ENCODE measurements at regions not wholly inside any gene's neighbourhood (a gene's known extent, or its start where the extent isn't known, plus 50 kb on each side); places are given as distances from the start of the nearest gene placed in this dataset.

GRCh38 chr5:106737111-106737510 is 933.6 kb downstream of the EFNA5 start:
- no peak for TF ChIP-seq FOXA1 (IDR thresholded peaks at IDR 0.05)
- TF ChIP-seq ZNF384 (IDR thresholded peaks at IDR 0.05), result no peak
- TF ChIP-seq ELF4 (IDR thresholded peaks at IDR 0.05), result no peak
- TF ChIP-seq CTBP1 (IDR thresholded peaks at IDR 0.05; ENCODE audit: borderline replicate concordance), result no peak
- TF ChIP-seq L3MBTL2 (conservative IDR thresholded peaks at IDR 0.05), result no peak
- no peak for TF ChIP-seq BHLHE40 (IDR thresholded peaks at IDR 0.05; ENCODE audit: borderline replicate concordance)
- no peak for TF ChIP-seq SP1 (IDR thresholded peaks at IDR 0.05)
- TF ChIP-seq, protein P1, sequence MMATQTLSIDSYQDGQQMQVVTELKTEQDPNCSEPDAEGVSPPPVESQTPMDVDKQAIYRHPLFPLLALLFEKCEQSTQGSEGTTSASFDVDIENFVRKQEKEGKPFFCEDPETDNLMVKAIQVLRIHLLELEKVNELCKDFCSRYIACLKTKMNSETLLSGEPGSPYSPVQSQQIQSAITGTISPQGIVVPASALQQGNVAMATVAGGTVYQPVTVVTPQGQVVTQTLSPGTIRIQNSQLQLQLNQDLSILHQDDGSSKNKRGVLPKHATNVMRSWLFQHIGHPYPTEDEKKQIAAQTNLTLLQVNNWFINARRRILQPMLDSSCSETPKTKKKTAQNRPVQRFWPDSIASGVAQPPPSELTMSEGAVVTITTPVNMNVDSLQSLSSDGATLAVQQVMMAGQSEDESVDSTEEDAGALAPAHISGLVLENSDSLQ (IDR thresholded peaks at IDR 0.05), result no peak
- TF ChIP-seq SUZ12 (IDR thresholded peaks at IDR 0.05), result no peak
- no peak for TF ChIP-seq LEF1 (IDR thresholded peaks at IDR 0.05; ENCODE audit: borderline replicate concordance)
- DNase-seq (ENCODE audit: extremely low spot score), result no peak
- ChIA-PET CTCF (no interaction called here), POLR2A (no interaction called here)

- ChIA-PET POLR2A (no interaction called here), CTCF (no interaction called here)
- TF ChIP-seq LEF1 (IDR thresholded peaks at IDR 0.05; ENCODE audit: borderline replicate concordance) (no peak), SP1 (IDR thresholded peaks at IDR 0.05) (no peak), ARNT (IDR thresholded peaks at IDR 0.05) (no peak), BHLHE40 (IDR thresholded peaks at IDR 0.05; ENCODE audit: borderline replicate concordance) (no peak)
- no peak for DNase-seq (ENCODE audit: extremely low spot score)
Observed at GRCh38 chr5:106732624-106733023, 938.1 kb downstream of the EFNA5 start.

DNA sequence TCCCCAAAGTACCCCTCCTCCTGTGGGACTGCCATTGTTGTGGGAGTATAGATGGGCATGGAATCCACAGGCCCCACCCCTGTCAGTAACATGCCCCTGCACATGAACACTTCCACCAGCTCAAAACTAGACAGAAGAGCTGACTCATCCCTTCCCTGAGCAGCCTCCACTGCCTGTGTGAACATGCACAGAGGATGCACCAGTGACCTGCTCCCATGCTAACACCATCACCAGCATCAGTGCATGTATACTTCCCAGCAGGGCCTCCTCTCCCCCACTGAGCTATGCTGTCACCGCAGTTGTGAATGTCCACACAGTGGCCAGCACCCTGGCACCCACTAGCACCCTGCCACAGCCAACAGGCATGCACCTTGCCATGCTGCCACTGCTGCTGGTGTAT is 939.8 kb downstream of the EFNA5 start:
- no peak for DNase-seq (ENCODE audit: extremely low spot score)
- TF ChIP-seq FOXA1 (IDR thresholded peaks at IDR 0.05) (no peak), HDGF (IDR thresholded peaks at IDR 0.05; ENCODE audit: borderline replicate concordance) (no peak), FOXK2 (IDR thresholded peaks at IDR 0.05) (no peak), NFRKB (IDR thresholded peaks at IDR 0.05) (no peak), SP1 (IDR thresholded peaks at IDR 0.05) (no peak), LEF1 (IDR thresholded peaks at IDR 0.05; ENCODE audit: borderline replicate concordance) (no peak), SUZ12 (IDR thresholded peaks at IDR 0.05) (no peak), ELF4 (IDR thresholded peaks at IDR 0.05) (no peak), ARNT (IDR thresholded peaks at IDR 0.05) (no peak), TARDBP (IDR thresholded peaks at IDR 0.05) (no peak), BHLHE40 (IDR thresholded peaks at IDR 0.05; ENCODE audit: borderline replicate concordance) (no peak), FOXM1 (IDR thresholded peaks at IDR 0.05; ENCODE audit: borderline replicate concordance) (no peak), L3MBTL2 (conservative IDR thresholded peaks at IDR 0.05) (no peak), ZNF384 (IDR thresholded peaks at IDR 0.05) (no peak)
- TF ChIP-seq, protein P1 (IDR thresholded peaks at IDR 0.05), result no peak
- ChIA-PET CTCF (no interaction called here), POLR2A (no interaction called here)

GRCh38 chr5:106730506-106730905 is 940.2 kb downstream of the EFNA5 start:
- POLR2A ChIA-PET, result no interaction called here
- DNase-seq (ENCODE audit: extremely low spot score), result no peak
- TF ChIP-seq ELF4 (IDR thresholded peaks at IDR 0.05), result no peak
- TF ChIP-seq FOXA1 (IDR thresholded peaks at IDR 0.05), result no peak
- TF ChIP-seq ARNT (IDR thresholded peaks at IDR 0.05), result no peak
- no peak for TF ChIP-seq LEF1 (IDR thresholded peaks at IDR 0.05; ENCODE audit: borderline replicate concordance)
- TF ChIP-seq TARDBP (IDR thresholded peaks at IDR 0.05), result no peak
- no peak for TF ChIP-seq SP1 (IDR thresholded peaks at IDR 0.05)
- no peak for TF ChIP-seq BHLHE40 (IDR thresholded peaks at IDR 0.05; ENCODE audit: borderline replicate concordance)
- no peak for TF ChIP-seq L3MBTL2 (conservative IDR thresholded peaks at IDR 0.05)
- TF ChIP-seq FOXK2 (IDR thresholded peaks at IDR 0.05), result no peak
- TF ChIP-seq HDGF (IDR thresholded peaks at IDR 0.05; ENCODE audit: borderline replicate concordance), result no peak
- TF ChIP-seq FOXM1 (IDR thresholded peaks at IDR 0.05; ENCODE audit: borderline replicate concordance), result no peak
- no peak for TF ChIP-seq SUZ12 (IDR thresholded peaks at IDR 0.05)
- TF ChIP-seq CTBP1 (IDR thresholded peaks at IDR 0.05; ENCODE audit: borderline replicate concordance), result no peak
- TF ChIP-seq NFRKB (IDR thresholded peaks at IDR 0.05), result no peak
- TF ChIP-seq ZNF384 (IDR thresholded peaks at IDR 0.05), result no peak
- TF ChIP-seq, protein P1 (IDR thresholded peaks at IDR 0.05), result no peak
- CTCF ChIA-PET, result no interaction called here

- POLR2A ChIA-PET, result no interaction called here
- CTCF ChIA-PET, result no interaction called here
- TF ChIP-seq BHLHE40 (IDR thresholded peaks at IDR 0.05; ENCODE audit: borderline replicate concordance) (no peak), ARNT (IDR thresholded peaks at IDR 0.05) (no peak), L3MBTL2 (conservative IDR thresholded peaks at IDR 0.05) (no peak), TARDBP (IDR thresholded peaks at IDR 0.05) (no peak), ZNF384 (IDR thresholded peaks at IDR 0.05) (no peak), ELF4 (IDR thresholded peaks at IDR 0.05) (no peak), FOXA1 (IDR thresholded peaks at IDR 0.05) (no peak), FOXK2 (IDR thresholded peaks at IDR 0.05) (no peak), FOXM1 (IDR thresholded peaks at IDR 0.05; ENCODE audit: borderline replicate concordance) (no peak), SUZ12 (IDR thresholded peaks at IDR 0.05) (no peak), HDGF (IDR thresholded peaks at IDR 0.05; ENCODE audit: borderline replicate concordance) (no peak), LEF1 (IDR thresholded peaks at IDR 0.05; ENCODE audit: borderline replicate concordance) (no peak), CTBP1 (IDR thresholded peaks at IDR 0.05; ENCODE audit: borderline replicate concordance) (no peak), NFRKB (IDR thresholded peaks at IDR 0.05) (no peak), SP1 (IDR thresholded peaks at IDR 0.05) (no peak)
- TF ChIP-seq, protein P1 (IDR thresholded peaks at IDR 0.05), result no peak
- no peak for DNase-seq (ENCODE audit: extremely low spot score)
Observed at GRCh38 chr5:106728208-106728607, 942.5 kb downstream of the EFNA5 start.

DNA sequence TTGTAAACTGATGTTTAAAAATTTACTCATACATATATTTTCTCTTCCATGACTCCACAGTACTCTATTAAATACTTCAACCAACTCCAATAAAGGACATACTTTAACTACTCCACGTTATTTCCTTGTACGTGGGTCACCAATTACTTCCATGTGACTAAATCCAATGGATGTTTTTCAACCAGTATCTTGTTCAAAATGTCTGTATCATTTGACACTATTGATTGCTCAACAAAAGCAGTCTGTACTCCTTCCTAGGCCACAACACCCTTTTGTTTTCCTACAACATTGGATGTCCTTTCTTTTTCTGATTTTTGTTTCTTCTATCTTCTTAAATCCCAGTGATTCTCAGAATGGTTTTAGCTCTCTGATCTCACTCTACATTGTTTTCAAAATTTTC is 943.7 kb downstream of the EFNA5 start:
- DNase-seq (ENCODE audit: extremely low spot score), result no peak
- no peak for TF ChIP-seq LEF1 (IDR thresholded peaks at IDR 0.05; ENCODE audit: borderline replicate concordance)
- TF ChIP-seq FOXM1 (IDR thresholded peaks at IDR 0.05; ENCODE audit: borderline replicate concordance), result no peak
- TF ChIP-seq, protein P1 (IDR thresholded peaks at IDR 0.05), result no peak
- TF ChIP-seq FOXA1 (IDR thresholded peaks at IDR 0.05), result no peak
- TF ChIP-seq TARDBP (IDR thresholded peaks at IDR 0.05), result no peak
- no peak for TF ChIP-seq HDGF (IDR thresholded peaks at IDR 0.05; ENCODE audit: borderline replicate concordance)
- TF ChIP-seq CTBP1 (IDR thresholded peaks at IDR 0.05; ENCODE audit: borderline replicate concordance), result no peak
- TF ChIP-seq NFRKB (IDR thresholded peaks at IDR 0.05), result no peak
- no peak for TF ChIP-seq ELF4 (IDR thresholded peaks at IDR 0.05)
- no peak for TF ChIP-seq FOXK2 (IDR thresholded peaks at IDR 0.05)
- ChIA-PET CTCF (no interaction called here), POLR2A (no interaction called here)

Measured in HEK293T (cell line).